ENCODE measurements at regions not wholly inside any gene's neighbourhood (a gene's known extent, or its start where the extent isn't known, plus 50 kb on each side); places are given as distances from the start of the nearest gene placed in this dataset.

GRCh38 chr2:129796225-129796624 is 183.2 kb upstream of the RAB6C start:
- Histone ChIP-seq H3K27me3 (no peaks in the 10 kb centered on the region), H3K4me1 (no peaks in the 10 kb centered on the region), H3K36me3 (no peaks in the 10 kb centered on the region), H3K9me3 (no peaks in the 10 kb centered on the region), H3K4me3 (no peak overlapping the region), H3K27ac (no peak overlapping the region)
- DNase-seq, result no peak
- TF ChIP-seq, protein P1, sequence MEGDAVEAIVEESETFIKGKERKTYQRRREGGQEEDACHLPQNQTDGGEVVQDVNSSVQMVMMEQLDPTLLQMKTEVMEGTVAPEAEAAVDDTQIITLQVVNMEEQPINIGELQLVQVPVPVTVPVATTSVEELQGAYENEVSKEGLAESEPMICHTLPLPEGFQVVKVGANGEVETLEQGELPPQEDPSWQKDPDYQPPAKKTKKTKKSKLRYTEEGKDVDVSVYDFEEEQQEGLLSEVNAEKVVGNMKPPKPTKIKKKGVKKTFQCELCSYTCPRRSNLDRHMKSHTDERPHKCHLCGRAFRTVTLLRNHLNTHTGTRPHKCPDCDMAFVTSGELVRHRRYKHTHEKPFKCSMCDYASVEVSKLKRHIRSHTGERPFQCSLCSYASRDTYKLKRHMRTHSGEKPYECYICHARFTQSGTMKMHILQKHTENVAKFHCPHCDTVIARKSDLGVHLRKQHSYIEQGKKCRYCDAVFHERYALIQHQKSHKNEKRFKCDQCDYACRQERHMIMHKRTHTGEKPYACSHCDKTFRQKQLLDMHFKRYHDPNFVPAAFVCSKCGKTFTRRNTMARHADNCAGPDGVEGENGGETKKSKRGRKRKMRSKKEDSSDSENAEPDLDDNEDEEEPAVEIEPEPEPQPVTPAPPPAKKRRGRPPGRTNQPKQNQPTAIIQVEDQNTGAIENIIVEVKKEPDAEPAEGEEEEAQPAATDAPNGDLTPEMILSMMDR (IDR thresholded peaks at IDR 0.05), result no peak
- no peak for TF ChIP-seq POLR2A (IDR thresholded peaks at IDR 0.05)

GRCh38 chr2:129796801-129797488 is 182.5 kb upstream of the RAB6C start:
- TF ChIP-seq, protein P1 (IDR thresholded peaks at IDR 0.05), result no peak
- no peak for TF ChIP-seq POLR2A (IDR thresholded peaks at IDR 0.05)
- no peaks in the 10 kb centered on the region for H3K9me3 ChIP-seq
- no peaks in the 10 kb centered on the region for H3K36me3 ChIP-seq
- H3K27ac ChIP-seq, result no peak overlapping the region
- DNase-seq, result no peak
- H3K4me3 ChIP-seq, result no peak overlapping the region
- no peaks in the 10 kb centered on the region for H3K4me1 ChIP-seq
- H3K27me3 ChIP-seq, result no peaks in the 10 kb centered on the region

DNA sequence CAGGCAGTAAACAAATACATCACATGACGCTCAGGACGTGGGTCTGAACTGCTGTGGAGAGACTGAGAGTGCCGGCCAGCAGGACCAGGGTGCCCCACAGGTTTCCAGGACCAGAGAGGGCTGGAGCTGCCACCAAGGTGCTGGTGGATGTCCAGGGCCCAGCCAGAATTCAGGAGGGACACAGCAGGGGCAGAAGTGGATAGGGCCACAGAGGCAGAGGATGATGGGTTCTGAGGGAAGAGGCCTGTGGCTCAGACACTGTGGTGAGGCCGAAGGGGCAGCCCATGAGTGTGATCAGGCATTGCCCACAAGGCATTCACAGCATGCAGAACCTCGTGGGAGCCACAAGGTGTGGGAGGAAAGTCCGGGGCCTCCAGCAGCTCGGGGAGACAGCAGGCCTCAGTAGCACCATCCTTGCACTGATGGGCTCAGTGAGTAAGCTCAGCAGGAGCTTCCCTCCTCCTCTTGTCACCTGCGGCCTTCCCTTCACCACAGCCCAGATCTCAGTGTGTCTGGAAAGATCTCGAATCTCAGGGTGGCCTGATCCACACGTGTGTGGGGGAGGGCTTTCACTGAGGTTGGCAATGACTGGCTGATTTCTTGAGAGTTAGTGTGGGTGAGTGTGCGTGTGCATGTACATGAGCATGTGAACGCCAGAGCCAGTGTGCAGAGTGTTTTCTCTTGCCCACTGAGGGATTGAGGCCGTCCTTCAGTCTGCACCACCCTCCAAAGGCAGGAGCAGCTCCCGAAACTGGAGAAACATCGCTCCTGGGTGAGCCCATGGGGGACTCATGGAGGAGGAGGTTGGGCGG is 181.8 kb upstream of the RAB6C start:
- DNase-seq, result no peak
- H3K27ac ChIP-seq, result no peak overlapping the region
- no peaks in the 10 kb centered on the region for H3K9me3 ChIP-seq
- no peak overlapping the region for H3K4me3 ChIP-seq
- H3K27me3 ChIP-seq, result no peaks in the 10 kb centered on the region
- no peaks in the 10 kb centered on the region for H3K36me3 ChIP-seq
- no peaks in the 10 kb centered on the region for H3K4me1 ChIP-seq
- no peak for TF ChIP-seq POLR2A (IDR thresholded peaks at IDR 0.05)
- TF ChIP-seq, protein P1 (IDR thresholded peaks at IDR 0.05), result no peak

GRCh38 chr2:129798301-129798581 is 181.2 kb upstream of the RAB6C start:
- TF ChIP-seq POLR2A (IDR thresholded peaks at IDR 0.05), result no peak
- no peak for DNase-seq

DNA sequence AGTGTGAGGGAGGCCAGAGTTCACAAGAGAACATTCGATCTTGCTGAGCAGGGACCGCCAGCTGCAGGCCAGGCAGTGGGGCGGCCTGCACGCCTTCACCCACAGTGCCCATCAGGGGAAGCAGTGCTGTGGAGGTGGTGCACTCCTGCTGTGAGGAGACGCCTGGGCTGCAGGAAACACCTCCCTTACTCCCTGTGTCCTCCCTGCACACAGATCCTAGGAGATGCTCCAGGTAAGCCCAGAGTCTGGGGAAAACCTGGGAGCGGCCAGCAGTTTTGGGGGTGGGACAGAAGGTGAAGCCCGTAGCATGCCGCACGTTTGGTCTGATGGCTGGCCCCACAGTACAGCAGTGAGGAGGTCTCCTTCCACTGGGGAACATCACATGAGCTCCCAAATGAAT is 180.8 kb upstream of the RAB6C start:
- Histone ChIP-seq H3K27ac (no peak overlapping the region), H3K4me1 (no peaks in the 10 kb centered on the region), H3K27me3 (no peaks in the 10 kb centered on the region), H3K4me3 (no peak overlapping the region), H3K9me3 (no peaks in the 10 kb centered on the region), H3K36me3 (no peaks in the 10 kb centered on the region)
- no peak for DNase-seq
- no peak for TF ChIP-seq POLR2A (IDR thresholded peaks at IDR 0.05)
- TF ChIP-seq, protein P1 (IDR thresholded peaks at IDR 0.05), result no peak

More at GRCh38 chr2:129798301-129798581, 181.2 kb upstream of the RAB6C start:
- no peaks in the 10 kb centered on the region for H3K9me3 ChIP-seq
- no peaks in the 10 kb centered on the region for H3K36me3 ChIP-seq
- no peaks in the 10 kb centered on the region for H3K4me1 ChIP-seq
- no peak overlapping the region for H3K27ac ChIP-seq
- no peak overlapping the region for H3K4me3 ChIP-seq
- H3K27me3 ChIP-seq, result no peaks in the 10 kb centered on the region

Measured in Peyer's patch (tissue), 4 donors.